SK-N-MC (cell line): ENCODE measurements at regions not wholly inside any gene's neighbourhood (a gene's known extent, or its start where the extent isn't known, plus 50 kb on each side); places are given as distances from the start of the nearest gene placed in this dataset.

ENCODE experiments used
- EZH2 ChIP-seq: fragments of 200-600 bp; sonication (generic); IDR thresholded peaks from one replicate; pipeline ENCODE4 v1.6.1; 2017; ENCODE audit warnings: antibody characterized with exemption
- POLR2AphosphoS5 ChIP-seq: IDR thresholded peaks from 2 replicates; pipeline ENCODE4 v1.6.1; 2012; ENCODE audit warnings: mild to moderate bottlenecking, low read depth, low read length, borderline replicate concordance

GRCh38 chr5:15234366-15234765 is 265.6 kb upstream of the FBXL7 start:
- TF ChIP-seq POLR2AphosphoS5 (no peak), EZH2 (no peak)
